ENCODE measurements at regions not wholly inside any gene's neighbourhood (a gene's known extent, or its start where the extent isn't known, plus 50 kb on each side); places are given as distances from the start of the nearest gene placed in this dataset.

DNA sequence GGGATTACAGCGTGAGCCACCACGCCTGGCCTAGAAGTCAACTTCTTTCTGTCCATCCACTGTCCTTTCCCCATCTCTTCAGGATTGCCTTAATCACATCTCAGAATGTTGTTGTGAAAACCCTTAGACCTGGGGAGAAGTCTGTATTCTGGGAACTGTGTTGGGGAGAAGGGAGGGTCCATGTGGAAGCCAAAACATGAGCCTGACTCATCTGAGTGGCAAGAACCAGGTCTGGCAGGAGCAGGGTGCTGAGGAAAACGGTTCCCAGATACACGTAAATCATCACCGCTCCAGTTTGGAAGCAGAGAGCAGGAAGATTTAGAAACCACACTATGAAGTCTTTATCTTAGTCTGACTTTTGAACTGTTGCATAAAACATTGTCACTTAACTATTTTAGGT lies 245.6 kb upstream of the RGS6 start:
- TF ChIP-seq, protein P1, sequence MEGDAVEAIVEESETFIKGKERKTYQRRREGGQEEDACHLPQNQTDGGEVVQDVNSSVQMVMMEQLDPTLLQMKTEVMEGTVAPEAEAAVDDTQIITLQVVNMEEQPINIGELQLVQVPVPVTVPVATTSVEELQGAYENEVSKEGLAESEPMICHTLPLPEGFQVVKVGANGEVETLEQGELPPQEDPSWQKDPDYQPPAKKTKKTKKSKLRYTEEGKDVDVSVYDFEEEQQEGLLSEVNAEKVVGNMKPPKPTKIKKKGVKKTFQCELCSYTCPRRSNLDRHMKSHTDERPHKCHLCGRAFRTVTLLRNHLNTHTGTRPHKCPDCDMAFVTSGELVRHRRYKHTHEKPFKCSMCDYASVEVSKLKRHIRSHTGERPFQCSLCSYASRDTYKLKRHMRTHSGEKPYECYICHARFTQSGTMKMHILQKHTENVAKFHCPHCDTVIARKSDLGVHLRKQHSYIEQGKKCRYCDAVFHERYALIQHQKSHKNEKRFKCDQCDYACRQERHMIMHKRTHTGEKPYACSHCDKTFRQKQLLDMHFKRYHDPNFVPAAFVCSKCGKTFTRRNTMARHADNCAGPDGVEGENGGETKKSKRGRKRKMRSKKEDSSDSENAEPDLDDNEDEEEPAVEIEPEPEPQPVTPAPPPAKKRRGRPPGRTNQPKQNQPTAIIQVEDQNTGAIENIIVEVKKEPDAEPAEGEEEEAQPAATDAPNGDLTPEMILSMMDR (conservative IDR thresholded peaks at IDR 0.05; ENCODE audit: low read length), result no peak
- TF ChIP-seq EZH2phosphoT487 (IDR thresholded peaks at IDR 0.05; ENCODE audit: borderline replicate concordance, low read depth, low read length), result no peak
